CD4-positive, CD25-positive, alpha-beta regulatory T cell (primary cell): ENCODE measurements at regions not wholly inside any gene's neighbourhood (a gene's known extent, or its start where the extent isn't known, plus 50 kb on each side); places are given as distances from the start of the nearest gene placed in this dataset.

Source experiments
- ATAC-seq, 2 donors: fragments of 150-1000 bp; cut with Tn5 transposase; one replicate each; pipeline ENCODE4 v1.10.0; 2021; ENCODE audit warnings: low read depth in 2 of 2, moderate number of reproducible peaks in 2 of 2, moderate library complexity in 1 of 2
- DNase-seq, 3 donors: peaks; one replicate each; pipeline versions ENCODE4 v3.0.0 to v3.0.0-alpha.2; 2012 to 2022; ENCODE audit warnings: mixed read lengths in 1 of 3
- H3K27ac ChIP-seq: one replicate; pipeline ENCODE4 v1.7.0; 2013; ENCODE audit warnings: mild to moderate bottlenecking, low read length; ENCODE audit not compliant: insufficient read depth, poor library complexity, severe bottlenecking
- H3K27me3 ChIP-seq: one replicate; pipeline ENCODE4 v1.7.0; 2013; ENCODE audit warnings: low read length; ENCODE audit not compliant: control insufficient read depth, insufficient read depth
- H3K36me3 ChIP-seq: one replicate; pipeline ENCODE4 v1.7.0; 2013; ENCODE audit warnings: mild to moderate bottlenecking, low read length, moderate library complexity; ENCODE audit not compliant: control insufficient read depth, insufficient read depth
- H3K4me1 ChIP-seq: 2 replicates; pipeline ENCODE4 v1.7.0; 2013; ENCODE audit warnings: mild to moderate bottlenecking, low read length; ENCODE audit not compliant: insufficient read depth, control insufficient read depth, poor library complexity, severe bottlenecking
- H3K4me3 ChIP-seq: one replicate; pipeline ENCODE4 v1.7.0; 2013; ENCODE audit warnings: low read depth, mild to moderate bottlenecking, low read length, moderate library complexity
- H3K9me3 ChIP-seq, 2 experiments: 1 replicate in 1 of 2; 2 replicates in 1 of 2; pipeline ENCODE4 v1.7.0; 2013; ENCODE audit warnings: low read length in 2 of 2, mild to moderate bottlenecking in 1 of 2, moderate library complexity in 1 of 2; ENCODE audit not compliant: control insufficient read depth in 2 of 2
- H3K27ac Mint-ChIP-seq, 3 donors: one replicate each; pipeline ENCODE4 v1.8.0; 2020 to 2022; ENCODE audit warnings: mild to moderate bottlenecking in 3 of 3, mixed read lengths in 3 of 3, moderate library complexity in 2 of 3
- H3K27me3 Mint-ChIP-seq: one replicate; pipeline ENCODE4 v1.8.0; 2022; ENCODE audit warnings: mild to moderate bottlenecking, mixed read lengths
- H3K36me3 Mint-ChIP-seq: one replicate; pipeline ENCODE4 v1.8.0; 2020; ENCODE audit warnings: mixed read lengths
- H3K4me1 Mint-ChIP-seq, 4 donors: one replicate each; pipeline ENCODE4 v1.8.0; 2020 to 2022; ENCODE audit warnings: mixed read lengths in 4 of 4, mild to moderate bottlenecking in 1 of 4
- H3K4me3 Mint-ChIP-seq, 4 donors: one replicate each; pipeline ENCODE4 v1.8.0; 2020 to 2022; ENCODE audit warnings: mild to moderate bottlenecking in 4 of 4, mixed read lengths in 4 of 4, moderate library complexity in 3 of 4
- H3K9me3 Mint-ChIP-seq, 7 donors: one replicate each; pipeline ENCODE4 v1.8.0; 2020 to 2022; ENCODE audit warnings: mixed read lengths in 7 of 7, mild to moderate bottlenecking in 3 of 7, moderate library complexity in 2 of 7

GRCh38 chr12:92995258-92995903 lies 66.3 kb upstream of the EEA1 start:
- Mint-ChIP-seq H3K4me1 (no peaks in the 10 kb centered on the region), H3K36me3 (no peaks in the 10 kb centered on the region), H3K27ac (no peak overlapping the region), H3K27me3 (no peaks in the 10 kb centered on the region), H3K4me3 (no peak overlapping the region), H3K9me3 (peaks cover 0 to 1% (median 0%) of the 10 kb centered on the region in 7 donors)
- Histone ChIP-seq H3K9me3 (no peaks in the 10 kb centered on the region), H3K4me1 (no peaks in the 10 kb centered on the region), H3K27me3 (no peaks in the 10 kb centered on the region), H3K27ac (no peak overlapping the region), H3K36me3 (no peaks in the 10 kb centered on the region), H3K4me3 (no peak overlapping the region)
- ATAC-seq: peak in 1 of 2 donors; percentile 34
- no peak for DNase-seq

GRCh38 chr12:93000026-93000425 lies 70.9 kb upstream of the EEA1 start:
- Mint-ChIP-seq H3K9me3 (no peaks in the 10 kb centered on the region), H3K36me3 (no peaks in the 10 kb centered on the region), H3K27ac (no peak overlapping the region), H3K4me3 (no peak overlapping the region), H3K27me3 (no peaks in the 10 kb centered on the region), H3K4me1 (peaks cover 0 to 3% (median 0%) of the 10 kb centered on the region in 4 donors)
- H3K4me1 ChIP-seq: no peaks in the 10 kb centered on the region
- no peak for DNase-seq
- no peak overlapping the region for H3K4me3 ChIP-seq
- no peaks in the 10 kb centered on the region for H3K27me3 ChIP-seq
- ATAC-seq: no peak
- H3K36me3 ChIP-seq: no peaks in the 10 kb centered on the region
- H3K27ac ChIP-seq: no peak overlapping the region
- H3K9me3 ChIP-seq: no peaks in the 10 kb centered on the region

- H3K27ac Mint-ChIP-seq: no peak overlapping the region
- H3K4me1 Mint-ChIP-seq: peaks cover 0 to 4% (median 0%) of the 10 kb centered on the region in 4 donors
- no peak overlapping the region for H3K4me3 Mint-ChIP-seq
- H3K9me3 Mint-ChIP-seq: no peaks in the 10 kb centered on the region
- DNase-seq (no peak), ATAC-seq (no peak)
- Histone ChIP-seq H3K9me3 (no peaks in the 10 kb centered on the region), H3K27ac (no peak overlapping the region), H3K4me3 (no peak overlapping the region), H3K4me1 (no peaks in the 10 kb centered on the region), H3K27me3 (no peaks in the 10 kb centered on the region), H3K36me3 (no peaks in the 10 kb centered on the region)
- no peaks in the 10 kb centered on the region for H3K36me3 Mint-ChIP-seq
- H3K27me3 Mint-ChIP-seq: no peaks in the 10 kb centered on the region
Measured at GRCh38 chr12:93001407-93001806, 72.3 kb upstream of the EEA1 start.

DNA sequence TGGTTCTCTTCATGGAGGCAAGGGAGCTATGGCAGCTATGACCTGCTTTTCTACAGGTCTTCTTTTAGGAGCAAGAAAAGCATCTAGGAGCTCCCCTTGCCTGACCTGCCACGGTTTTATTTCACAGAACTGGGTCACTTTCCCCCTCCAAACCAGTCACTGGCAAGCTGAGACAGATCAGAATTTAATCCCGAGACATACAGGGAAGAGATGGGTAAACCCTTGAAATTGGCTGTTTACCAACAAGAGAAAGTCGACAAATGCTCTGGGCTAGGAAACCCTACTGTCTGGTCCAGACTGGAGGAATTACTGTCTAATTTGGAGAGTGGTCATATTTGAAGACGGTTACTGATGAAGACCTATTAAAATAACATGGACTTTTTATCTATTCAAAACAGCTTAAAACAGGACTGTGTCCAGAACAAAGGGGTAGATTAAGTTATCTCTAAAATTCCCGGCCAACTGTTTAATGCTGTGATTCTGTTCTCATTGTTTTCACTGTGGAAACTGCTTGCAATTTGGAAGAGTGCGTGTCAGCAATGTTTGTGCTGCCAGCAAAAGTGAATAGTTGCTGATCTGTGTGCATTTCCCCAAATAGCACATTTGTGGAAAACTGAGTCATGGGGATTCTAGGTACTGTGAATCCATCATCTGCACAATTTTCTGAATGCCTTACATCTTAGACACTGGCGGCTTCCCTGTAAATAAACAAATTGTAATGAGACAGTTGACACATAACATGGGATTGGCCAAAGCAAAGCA lies 73.4 kb upstream of the EEA1 start:
- Histone ChIP-seq H3K27ac (no peak overlapping the region), H3K9me3 (no peaks in the 10 kb centered on the region), H3K4me3 (no peak overlapping the region), H3K27me3 (no peaks in the 10 kb centered on the region), H3K4me1 (no peaks in the 10 kb centered on the region), H3K36me3 (no peaks in the 10 kb centered on the region)
- H3K27ac Mint-ChIP-seq: no peak overlapping the region
- ATAC-seq: no peak
- H3K4me3 Mint-ChIP-seq: no peak overlapping the region
- H3K4me1 Mint-ChIP-seq: peaks cover 0 to 4% (median 0%) of the 10 kb centered on the region in 4 donors
- H3K27me3 Mint-ChIP-seq: peaks cover 4% of the 10 kb centered on the region
- H3K9me3 Mint-ChIP-seq: no peaks in the 10 kb centered on the region
- DNase-seq: no peak
- H3K36me3 Mint-ChIP-seq: no peaks in the 10 kb centered on the region

GRCh38 chr12:93003531-93004239 lies 74.6 kb upstream of the EEA1 start:
- Mint-ChIP-seq H3K9me3 (no peaks in the 10 kb centered on the region), H3K36me3 (no peaks in the 10 kb centered on the region), H3K4me3 (no peak overlapping the region), H3K4me1 (peaks cover 0 to 4% (median 0%) of the 10 kb centered on the region in 4 donors), H3K27ac (no peak overlapping the region), H3K27me3 (peaks cover 9% of the 10 kb centered on the region)
- Histone ChIP-seq H3K27me3 (no peaks in the 10 kb centered on the region), H3K27ac (no peak overlapping the region), H3K4me3 (no peak overlapping the region), H3K4me1 (no peaks in the 10 kb centered on the region), H3K9me3 (no peaks in the 10 kb centered on the region), H3K36me3 (no peaks in the 10 kb centered on the region)
- DNase-seq (no peak), ATAC-seq (no peak)

DNA sequence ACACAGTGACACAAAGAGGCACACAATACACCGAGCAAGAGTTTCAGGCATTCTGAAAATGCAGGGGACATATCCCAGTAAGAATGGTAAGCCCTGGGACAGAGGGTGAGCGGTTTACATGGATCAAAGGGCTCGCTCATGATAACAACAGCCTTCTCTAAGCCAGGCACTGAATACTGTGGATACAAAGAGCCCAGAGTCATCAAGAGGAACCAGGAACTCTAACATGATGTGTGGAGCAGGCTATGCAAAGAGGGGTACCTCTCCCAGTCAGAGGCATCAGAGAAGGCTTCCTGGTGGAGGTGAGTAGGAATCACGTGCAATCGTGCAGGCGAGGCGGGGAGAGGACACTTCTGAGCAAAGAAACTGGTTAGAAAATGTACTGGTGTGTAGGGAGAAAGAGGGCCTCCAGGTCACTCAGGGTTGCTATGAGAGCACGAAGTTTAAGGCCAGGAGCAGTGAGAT lies 76.9 kb upstream of the EEA1 start:
- DNase-seq (no peak), ATAC-seq (no peak)
- peaks cover 0 to 4% (median 0%) of the 10 kb centered on the region in 4 donors for H3K4me1 Mint-ChIP-seq
- no peak overlapping the region for H3K27ac Mint-ChIP-seq
- H3K4me3 Mint-ChIP-seq: no peak overlapping the region
- H3K27me3 Mint-ChIP-seq: peaks cover 14% of the 10 kb centered on the region
- H3K36me3 Mint-ChIP-seq: no peaks in the 10 kb centered on the region
- H3K9me3 Mint-ChIP-seq: no peaks in the 10 kb centered on the region
- Histone ChIP-seq H3K9me3 (no peaks in the 10 kb centered on the region), H3K4me3 (no peak overlapping the region), H3K27me3 (no peaks in the 10 kb centered on the region), H3K36me3 (no peaks in the 10 kb centered on the region), H3K4me1 (no peaks in the 10 kb centered on the region), H3K27ac (no peak overlapping the region)

DNA sequence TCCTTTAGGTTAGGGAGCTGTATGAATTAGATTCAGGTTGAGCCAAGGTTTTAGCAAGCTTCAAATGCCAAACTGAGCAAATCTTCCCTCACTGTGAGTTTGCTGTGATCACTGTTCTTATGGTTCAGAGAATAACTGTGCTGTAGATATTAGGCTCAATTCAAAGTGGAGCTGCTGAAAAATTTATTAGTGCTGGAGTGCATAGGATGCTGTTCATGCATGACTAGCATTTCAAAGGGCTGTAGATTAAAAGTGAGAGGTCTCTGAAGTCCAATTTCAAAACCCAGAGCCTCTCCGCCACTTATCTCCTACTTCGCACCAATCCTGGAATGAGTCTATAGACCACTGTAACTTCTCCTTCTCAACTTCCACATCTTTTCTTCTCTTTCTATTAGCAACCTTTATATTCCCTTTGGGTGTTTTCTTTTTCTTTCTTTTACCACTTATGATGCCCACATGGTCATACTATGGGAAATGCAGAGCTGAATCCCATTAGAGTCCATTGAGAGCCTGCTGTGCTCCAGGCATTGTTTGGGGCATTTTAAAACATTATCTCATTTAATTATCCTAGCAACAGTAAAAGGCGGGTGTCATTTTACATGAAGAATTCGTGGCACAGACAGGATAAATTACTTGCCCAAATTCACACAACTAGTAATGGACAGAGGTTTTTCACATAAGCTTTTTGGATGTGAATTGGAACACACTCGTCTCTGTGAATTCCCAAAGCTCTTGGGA lies 77.5 kb upstream of the EEA1 start:
- Histone ChIP-seq H3K9me3 (no peaks in the 10 kb centered on the region), H3K27ac (no peak overlapping the region), H3K27me3 (no peaks in the 10 kb centered on the region), H3K4me3 (no peak overlapping the region), H3K36me3 (no peaks in the 10 kb centered on the region), H3K4me1 (no peaks in the 10 kb centered on the region)
- DNase-seq: no peak
- Mint-ChIP-seq H3K4me1 (peaks cover 0 to 4% (median 0%) of the 10 kb centered on the region in 4 donors), H3K9me3 (no peaks in the 10 kb centered on the region), H3K27me3 (peaks cover 14% of the 10 kb centered on the region), H3K36me3 (no peaks in the 10 kb centered on the region), H3K27ac (no peak overlapping the region), H3K4me3 (no peak overlapping the region)
- no peak for ATAC-seq
